Caco-2 (cell line): ENCODE measurements at regions not wholly inside any gene's neighbourhood (a gene's known extent, or its start where the extent isn't known, plus 50 kb on each side); places are given as distances from the start of the nearest gene placed in this dataset.

Source experiments
- BruUV-seq: library from RNA; stranded (reverse); fragments of 400-500 nt; replicated peaks from 2 replicates; lab custom pipeline; 2021; lab: Mats Ljungman, UMichigan
- CTCF ChIA-PET: fragments of 300-600 bp; sonication (Branson Sonifier 250); formaldehyde crosslinking; loops from one replicate; lab custom pipeline; 2022; ENCODE audit warnings: antibody characterized with exemption; lab: Charles Lee
- POLR2A ChIA-PET: fragments of 300-600 bp; sonication (Branson Sonifier 250); formaldehyde crosslinking; loops from one replicate; lab custom pipeline; 2022; ENCODE audit warnings: antibody characterized with exemption; lab: Charles Lee
- DNase-seq, 2 experiments: peaks; one replicate each; pipeline versions ENCODE4 v3.0.0 to v3.0.0-alpha.2; 2020 to 2022
- H3K27me3 ChIP-seq: replicated peaks from 2 replicates; pipeline ENCODE4 v1.6.0; 2011; ENCODE audit warnings: low read length; ENCODE audit not compliant: control insufficient read depth, insufficient read depth
- H3K36me3 ChIP-seq: 2 replicates; pipeline ENCODE4 v1.5.1; 2011; ENCODE audit warnings: low read length; ENCODE audit not compliant: control insufficient read depth, insufficient read depth
- H3K4me1 ChIP-seq: fragments of 250-450 bp; sonication (Bioruptor Pico); 2 replicates; pipeline ENCODE4 v1.5.1; 2020; ENCODE audit warnings: mild to moderate bottlenecking
- H3K4me3 ChIP-seq: 2 replicates; pipeline ENCODE4 v1.5.1; 2011; ENCODE audit warnings: low read depth, mild to moderate bottlenecking, control low read depth, low read length
- H3K9me3 ChIP-seq: fragments of 250-450 bp; sonication (Bioruptor Pico); 2 replicates; pipeline ENCODE4 v1.5.1; 2020; ENCODE audit warnings: mild to moderate bottlenecking, moderate library complexity
- H3K27ac Mint-ChIP-seq: one replicate; pipeline ENCODE4 v1.8.0; 2022; ENCODE audit warnings: mixed read lengths; ENCODE audit not compliant: unreplicated experiment
- H3K27me3 Mint-ChIP-seq: one replicate; pipeline ENCODE4 v1.8.0; 2022; ENCODE audit warnings: mixed read lengths; ENCODE audit not compliant: insufficient read depth, unreplicated experiment
- H3K36me3 Mint-ChIP-seq: one replicate; pipeline ENCODE4 v1.8.0; 2022; ENCODE audit warnings: mild to moderate bottlenecking, mixed read lengths; ENCODE audit not compliant: insufficient read depth, unreplicated experiment
- H3K4me1 Mint-ChIP-seq: one replicate; pipeline ENCODE4 v1.8.0; 2022; ENCODE audit warnings: low read depth, mixed read lengths; ENCODE audit not compliant: unreplicated experiment
- H3K4me3 Mint-ChIP-seq: one replicate; pipeline ENCODE4 v1.8.0; 2022; ENCODE audit warnings: mild to moderate bottlenecking, moderate library complexity, mixed read lengths; ENCODE audit not compliant: unreplicated experiment
- H3K9me3 Mint-ChIP-seq: one replicate; pipeline ENCODE4 v1.8.0; 2022; ENCODE audit warnings: mixed read lengths; ENCODE audit not compliant: unreplicated experiment
- CTCF ChIP-seq, 2 experiments: fragments of 200-600 bp in 1 of 2; IDR thresholded peaks; 1 replicate in 1 of 2; 2 replicates in 1 of 2; pipeline versions ENCODE4 v1.5.1 to v1.8.0; 2011 to 2022; ENCODE audit warnings: antibody characterized with exemption in 1 of 2, control low read depth in 1 of 2, inconsistent platforms in 1 of 2, low read depth in 1 of 2, low read length in 1 of 2, mild to moderate bottlenecking in 1 of 2, moderate library complexity in 1 of 2; ENCODE audit not compliant: insufficient read depth in 1 of 2, severe bottlenecking in 1 of 2, unreplicated experiment in 1 of 2
- intact Hi-C: fragments of 100-400 bp; cut with micrococcal nuclease; formaldehyde crosslinking; loops from one replicate; pipeline ENCODE4 v1.10.0; 2022; ENCODE audit not compliant: unreplicated experiment

- ChIA-PET POLR2A (no interaction called here), CTCF (no interaction called here)
- Mint-ChIP-seq H3K27me3 (no peaks in the 10 kb centered on the region), H3K36me3 (no peaks in the 10 kb centered on the region), H3K27ac (no peak overlapping the region), H3K4me3 (no peak overlapping the region), H3K4me1 (no peaks in the 10 kb centered on the region), H3K9me3 (no peaks in the 10 kb centered on the region)
- no peak overlapping the region for H3K4me3 ChIP-seq
- H3K4me1 ChIP-seq, result no peaks in the 10 kb centered on the region
- no peak for TF ChIP-seq CTCF (IDR thresholded peaks at IDR 0.05; ENCODE audit: insufficient read depth in 1 of 2, low read depth in 1 of 2, low read length in 1 of 2, severe bottlenecking in 1 of 2, unreplicated experiment in 1 of 2)
- no TSS peak for BruUV-seq
- no peaks in the 10 kb centered on the region for H3K9me3 ChIP-seq
- DNase-seq, result no peak
- no peaks in the 10 kb centered on the region for H3K36me3 ChIP-seq
- intact Hi-C loops, result no loop called here
- H3K27me3 ChIP-seq, result no peaks in the 10 kb centered on the region
Observed at GRCh38 chr2:239526666-239527415, 126.0 kb upstream of the HDAC4 start.

GRCh38 chr2:239526038-239526437 is 125.2 kb upstream of the HDAC4 start:
- ChIA-PET POLR2A (no interaction called here), CTCF (no interaction called here)
- no TSS peak for BruUV-seq
- Mint-ChIP-seq H3K36me3 (no peaks in the 10 kb centered on the region), H3K27ac (no peak overlapping the region), H3K4me3 (no peak overlapping the region), H3K4me1 (no peaks in the 10 kb centered on the region), H3K27me3 (no peaks in the 10 kb centered on the region), H3K9me3 (no peaks in the 10 kb centered on the region)
- no peak for TF ChIP-seq CTCF (IDR thresholded peaks at IDR 0.05; ENCODE audit: insufficient read depth in 1 of 2, low read depth in 1 of 2, low read length in 1 of 2, severe bottlenecking in 1 of 2, unreplicated experiment in 1 of 2)
- no peaks in the 10 kb centered on the region for H3K36me3 ChIP-seq
- no peaks in the 10 kb centered on the region for H3K9me3 ChIP-seq
- no peak overlapping the region for H3K4me3 ChIP-seq
- no peak for DNase-seq
- H3K4me1 ChIP-seq, result no peaks in the 10 kb centered on the region
- H3K27me3 ChIP-seq, result no peaks in the 10 kb centered on the region
- intact Hi-C loops, result no loop called here

- Histone ChIP-seq H3K36me3 (no peaks in the 10 kb centered on the region), H3K9me3 (no peaks in the 10 kb centered on the region), H3K27me3 (no peaks in the 10 kb centered on the region), H3K4me1 (no peaks in the 10 kb centered on the region), H3K4me3 (no peak overlapping the region)
- Mint-ChIP-seq H3K27me3 (no peaks in the 10 kb centered on the region), H3K27ac (no peak overlapping the region), H3K4me3 (no peak overlapping the region), H3K36me3 (no peaks in the 10 kb centered on the region), H3K4me1 (no peaks in the 10 kb centered on the region), H3K9me3 (no peaks in the 10 kb centered on the region)
- ChIA-PET POLR2A (no interaction called here), CTCF (no interaction called here)
- BruUV-seq, result no TSS peak
- TF ChIP-seq CTCF (IDR thresholded peaks at IDR 0.05; ENCODE audit: insufficient read depth in 1 of 2, low read depth in 1 of 2, low read length in 1 of 2, severe bottlenecking in 1 of 2, unreplicated experiment in 1 of 2), result no peak
- DNase-seq, result no peak
- intact Hi-C loops, result no loop called here
Observed at GRCh38 chr2:239523954-239524330, 123.1 kb upstream of the HDAC4 start.
